H9 (cell line): ENCODE measurements at regions not wholly inside any gene's neighbourhood (a gene's known extent, or its start where the extent isn't known, plus 50 kb on each side); places are given as distances from the start of the nearest gene placed in this dataset.

ENCODE experiments used
- DNase-seq: peaks from one replicate; pipeline ENCODE4 v3.0.0-alpha.2; 2017
- H2AFZ ChIP-seq: one replicate; pipeline ENCODE4 v1.6.1; 2013; ENCODE audit warnings: mild to moderate bottlenecking, low read length, control low read depth, moderate library complexity
- H2AK5ac ChIP-seq: 2 replicates; pipeline ENCODE4 v1.6.1; 2013; ENCODE audit warnings: low read length, control low read depth, mixed read lengths; ENCODE audit not compliant: insufficient read length
- H2BK120ac ChIP-seq: one replicate; pipeline ENCODE4 v1.6.1; 2013; ENCODE audit warnings: low read depth, mild to moderate bottlenecking, low read length, control low read depth, inconsistent platforms; ENCODE audit not compliant: poor library complexity, severe bottlenecking
- H2BK12ac ChIP-seq: 2 replicates; pipeline ENCODE4 v1.6.1; 2013; ENCODE audit warnings: low read length, control low read depth, mixed read lengths, low read depth; ENCODE audit not compliant: insufficient read length
- H2BK15ac ChIP-seq: 2 replicates; pipeline ENCODE4 v1.6.1; 2013; ENCODE audit warnings: low read depth, low read length, control low read depth
- H2BK20ac ChIP-seq: one replicate; pipeline ENCODE4 v1.6.1; 2013; ENCODE audit warnings: low read depth, mild to moderate bottlenecking, low read length, control low read depth, inconsistent platforms; ENCODE audit not compliant: poor library complexity, severe bottlenecking
- H2BK5ac ChIP-seq: 2 replicates; pipeline ENCODE4 v1.6.1; 2013; ENCODE audit warnings: low read length, control low read depth, mixed read lengths; ENCODE audit not compliant: insufficient read length
- H3K14ac ChIP-seq: 2 replicates; pipeline ENCODE4 v1.6.1; 2013; ENCODE audit warnings: low read length, control low read depth; ENCODE audit not compliant: insufficient read depth
- H3K18ac ChIP-seq: 2 replicates; pipeline ENCODE4 v1.6.1; 2013; ENCODE audit warnings: low read depth, mild to moderate bottlenecking, mixed read lengths, low read length, control low read depth; ENCODE audit not compliant: insufficient read length
- H3K23ac ChIP-seq: 2 replicates; pipeline ENCODE4 v1.6.1; 2013; ENCODE audit warnings: low read length, control low read depth, mixed read lengths, low read depth; ENCODE audit not compliant: insufficient read length
- H3K23me2 ChIP-seq: 2 replicates; pipeline ENCODE4 v1.6.1; 2013; ENCODE audit warnings: low read depth, mild to moderate bottlenecking, mixed read lengths, low read length, control low read depth; ENCODE audit not compliant: insufficient read length, poor library complexity, severe bottlenecking
- H3K27ac ChIP-seq: 2 replicates; pipeline ENCODE4 v1.5.1; 2013; ENCODE audit warnings: low read length, control low read depth, mixed read lengths, low read depth; ENCODE audit not compliant: insufficient read length
- H3K27me3 ChIP-seq: 2 replicates; pipeline ENCODE4 v1.6.1; 2013; ENCODE audit warnings: low read length, control low read depth, inconsistent platforms; ENCODE audit not compliant: insufficient read depth
- H3K4ac ChIP-seq: 2 replicates; pipeline ENCODE4 v1.6.1; 2013; ENCODE audit warnings: low read depth, mild to moderate bottlenecking, control low read depth, inconsistent platforms, low read length, moderate library complexity
- H3K4me1 ChIP-seq: 2 replicates; pipeline ENCODE4 v1.6.1; 2013; ENCODE audit warnings: low read length, control low read depth, inconsistent platforms; ENCODE audit not compliant: insufficient read depth
- H3K4me2 ChIP-seq: 2 replicates; pipeline ENCODE4 v1.6.1; 2013; ENCODE audit warnings: low read length, control low read depth, mixed read lengths; ENCODE audit not compliant: insufficient read length, insufficient read depth
- H3K56ac ChIP-seq: 2 replicates; pipeline ENCODE4 v1.6.1; 2013; ENCODE audit warnings: low read depth, mild to moderate bottlenecking, mixed read lengths, low read length, control low read depth; ENCODE audit not compliant: insufficient read length
- H3K79me1 ChIP-seq: 2 replicates; pipeline ENCODE4 v1.6.1; 2013; ENCODE audit warnings: low read depth, mild to moderate bottlenecking, moderate library complexity, low read length, control low read depth, inconsistent platforms; ENCODE audit not compliant: insufficient read depth, poor library complexity, severe bottlenecking
- H3K79me2 ChIP-seq: 2 replicates; pipeline ENCODE4 v1.6.1; 2013; ENCODE audit warnings: low read length, control low read depth, inconsistent platforms; ENCODE audit not compliant: insufficient read depth
- H3K9ac ChIP-seq: 2 replicates; pipeline ENCODE4 v1.6.1; 2013; ENCODE audit warnings: low read length, control low read depth, mixed read lengths; ENCODE audit not compliant: insufficient read length; ENCODE audit errors: extremely low read depth
- H3K9me3 ChIP-seq: one replicate; pipeline ENCODE4 v1.6.1; 2013; ENCODE audit warnings: low read depth, low read length, inconsistent platforms; ENCODE audit not compliant: control insufficient read depth
- H3T11ph ChIP-seq: one replicate; pipeline ENCODE4 v1.6.1; 2013; ENCODE audit warnings: mild to moderate bottlenecking, low read length, control low read depth, inconsistent platforms
- H4K20me1 ChIP-seq: one replicate; pipeline ENCODE4 v1.6.1; 2013; ENCODE audit not compliant: control insufficient read depth, insufficient read length, insufficient read depth
- H4K5ac ChIP-seq: 2 replicates; pipeline ENCODE4 v1.6.1; 2013; ENCODE audit warnings: low read depth, mild to moderate bottlenecking, mixed read lengths, low read length, control low read depth; ENCODE audit not compliant: insufficient read length
- H4K8ac ChIP-seq: replicated peaks from 2 replicates; pipeline ENCODE4 v1.6.1; 2013; ENCODE audit warnings: low read length, control low read depth, mixed read lengths, low read depth; ENCODE audit not compliant: insufficient read length
- H4K91ac ChIP-seq: 2 replicates; pipeline ENCODE4 v1.6.1; 2013; ENCODE audit warnings: low read depth, mild to moderate bottlenecking, moderate library complexity, mixed read lengths, low read length, control low read depth; ENCODE audit not compliant: insufficient read length
- H3K27ac Mint-ChIP-seq, 3 experiments: 2 replicates in 2 of 3; 3 replicates in 1 of 3; pipeline ENCODE4 v1.8.0; 2020 to 2021; ENCODE audit warnings: mixed read lengths in 3 of 3, mild to moderate bottlenecking in 1 of 3, moderate library complexity in 1 of 3
- H3K27me3 Mint-ChIP-seq: 2 replicates; pipeline ENCODE4 v1.8.0; 2021; ENCODE audit warnings: low read depth, mild to moderate bottlenecking, moderate library complexity, mixed read lengths
- H3K36me3 Mint-ChIP-seq, 3 experiments: 2 replicates in 2 of 3; 3 replicates in 1 of 3; pipeline ENCODE4 v1.8.0; 2020 to 2021; ENCODE audit warnings: low read depth in 3 of 3, mixed read lengths in 3 of 3; ENCODE audit not compliant: insufficient read depth in 1 of 3
- H3K4me1 Mint-ChIP-seq, 2 experiments: 2 replicates each; pipeline ENCODE4 v1.8.0; 2020; ENCODE audit warnings: mixed read lengths in 2 of 2
- H3K4me3 Mint-ChIP-seq, 2 experiments: 2 replicates in 1 of 2; 3 replicates in 1 of 2; pipeline ENCODE4 v1.8.0; 2020 to 2021; ENCODE audit warnings: mild to moderate bottlenecking in 2 of 2, mixed read lengths in 2 of 2, moderate library complexity in 1 of 2
- H3K9me3 Mint-ChIP-seq, 2 experiments: 2 replicates in 1 of 2; 3 replicates in 1 of 2; pipeline ENCODE4 v1.8.0; 2020; ENCODE audit warnings: mild to moderate bottlenecking in 2 of 2, mixed read lengths in 2 of 2, moderate library complexity in 1 of 2
- CTCF ChIP-seq: fragments of 200-600 bp; sonication (generic); conservative IDR thresholded peaks from 3 replicates; pipeline ENCODE4 v1.8.0; 2021; ENCODE audit warnings: antibody characterized with exemption, mild to moderate bottlenecking
- WGBS: extraction: QIAGEN DNeasy Blood & Tissue Kit; methylation state at CpG from one replicate; pipeline ENCODE4 v1.1.7; 2013; ENCODE audit warnings: missing lambda C conversion rate, low lambda C conversion rate, mixed read lengths; ENCODE audit not compliant: insufficient read length; ENCODE audit errors: extremely low coverage; 5-methylcytosine and 5-hydroxymethylcytosine counted together

GRCh38 chr3:118818386-118818785, 216.3 kb downstream of the IGSF11 start:
- Histone ChIP-seq H3K79me2 (no peaks in the 10 kb centered on the region), H3K9me3 (no peaks in the 10 kb centered on the region), H3K56ac (no peak overlapping the region), H3K27ac (no peak overlapping the region), H2BK15ac (no peak overlapping the region), H4K8ac (no peak overlapping the region), H3K23ac (no peak overlapping the region), H3K4me2 (no peak overlapping the region), H3K27me3 (no peaks in the 10 kb centered on the region), H4K20me1 (no peaks in the 10 kb centered on the region), H3K18ac (no peak overlapping the region), H4K91ac (no peak overlapping the region), H3K4ac (no peak overlapping the region), H2BK20ac (no peak overlapping the region), H3K4me1 (no peaks in the 10 kb centered on the region), H2AK5ac (no peak overlapping the region), H4K5ac (no peak overlapping the region), H3K14ac (no peak overlapping the region), H3K9ac (no peak overlapping the region), H2BK5ac (no peak overlapping the region), H2BK120ac (no peak overlapping the region), H3K79me1 (no peaks in the 10 kb centered on the region), H2BK12ac (no peak overlapping the region), H2AFZ (no peak overlapping the region), H3K23me2 (no peaks in the 10 kb centered on the region), H3T11ph (no peak overlapping the region)
- no peak for DNase-seq
- WGBS: no CpG with 5 or more reads among the region's 2 CpGs
- Mint-ChIP-seq H3K4me1 (peaks cover 4 to 10% of the 10 kb centered on the region in 2 experiments), H3K27me3 (no peaks in the 10 kb centered on the region), H3K4me3 (no peak overlapping the region), H3K36me3 (no peaks in the 10 kb centered on the region), H3K9me3 (no peaks in the 10 kb centered on the region), H3K27ac (no peak overlapping the region)
- TF ChIP-seq CTCF: no peak
